Activated naive CD4-positive, alpha-beta T cell treated with anti-CD3 and anti-CD28 coated beads, Interleukin-2, amount 50 U/mL, for 72 hours (primary cell): ENCODE measurements at regions not wholly inside any gene's neighbourhood (a gene's known extent, or its start where the extent isn't known, plus 50 kb on each side); places are given as distances from the start of the nearest gene placed in this dataset.

Experiments
- ATAC-seq, 2 donors: fragments of 150-1000 bp; cut with Tn5 transposase; 2 replicates each; pipeline ENCODE4 v1.10.0; 2021; ENCODE audit warnings: mild to moderate bottlenecking in 2 of 2, moderate library complexity in 2 of 2
- DNase-seq, 2 donors: peaks; one replicate each; pipeline ENCODE4 v3.0.0; 2021 to 2022; ENCODE audit warnings: low spot score in 2 of 2
- H3K27ac Mint-ChIP-seq, 2 donors: one replicate each; pipeline ENCODE4 v1.8.0; 2022; ENCODE audit warnings: mild to moderate bottlenecking in 2 of 2, mixed read lengths in 2 of 2
- H3K36me3 Mint-ChIP-seq, 2 donors: one replicate each; pipeline ENCODE4 v1.8.0; 2022; ENCODE audit warnings: mixed read lengths in 2 of 2
- H3K9me3 Mint-ChIP-seq, 2 donors: one replicate each; pipeline ENCODE4 v1.8.0; 2022; ENCODE audit warnings: mixed read lengths in 2 of 2

- Mint-ChIP-seq H3K9me3 (peaks cover 12 to 20% of the 10 kb centered on the region in 2 donors), H3K36me3 (peaks cover 13 to 20% of the 10 kb centered on the region in 2 donors), H3K27ac (no peak overlapping the region)
- ATAC-seq (no peak), DNase-seq (peak in 1 of 2 donors; percentile 34)
These were observed 126.7 kb downstream of the IRF8 start for GRCh38 chr16:86025706-86026105.

DNA sequence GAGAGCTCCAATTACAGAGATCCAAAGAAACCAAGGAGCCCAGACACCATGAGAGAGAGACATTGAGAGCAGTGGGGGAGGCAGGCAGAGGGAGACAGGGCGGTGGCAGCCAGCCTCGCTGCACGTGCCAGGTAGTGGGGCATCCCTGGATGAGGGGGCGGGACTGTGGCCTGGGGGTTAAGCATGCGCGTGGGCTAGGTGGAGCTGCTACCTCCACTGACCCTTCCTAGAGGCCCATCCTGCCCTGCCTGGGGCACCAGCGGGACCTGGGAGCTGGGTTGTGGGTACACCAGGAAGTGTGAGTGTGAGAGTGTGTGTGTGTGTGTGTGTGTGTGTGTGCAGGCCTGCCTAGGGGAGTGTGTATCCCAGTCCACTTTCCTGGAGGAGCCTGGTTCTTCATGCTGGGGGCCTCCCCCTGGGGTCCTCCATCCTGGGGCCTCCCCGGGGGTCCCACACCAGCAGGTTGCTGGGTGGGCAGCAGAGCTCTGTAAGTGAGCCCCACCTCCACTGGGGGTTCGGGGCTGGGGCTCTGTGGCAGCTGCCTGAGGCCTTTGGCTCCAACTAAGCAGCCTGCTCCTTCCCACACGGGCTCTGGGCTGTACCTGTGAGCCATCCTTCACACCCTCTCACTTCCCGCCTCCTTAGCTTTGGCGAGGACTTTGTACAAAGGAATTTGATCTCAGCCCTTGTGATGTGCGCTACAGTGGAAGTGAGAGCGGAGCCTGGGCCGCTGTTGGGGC, 127.4 kb downstream of the IRF8 start:
- no peak overlapping the region for H3K27ac Mint-ChIP-seq
- peaks cover 13 to 16% of the 10 kb centered on the region in 2 donors for H3K36me3 Mint-ChIP-seq
- peak in 1 of 2 donors; percentile 52 for DNase-seq
- ATAC-seq = no peak
- peaks cover 12 to 18% of the 10 kb centered on the region in 2 donors for H3K9me3 Mint-ChIP-seq

DNA sequence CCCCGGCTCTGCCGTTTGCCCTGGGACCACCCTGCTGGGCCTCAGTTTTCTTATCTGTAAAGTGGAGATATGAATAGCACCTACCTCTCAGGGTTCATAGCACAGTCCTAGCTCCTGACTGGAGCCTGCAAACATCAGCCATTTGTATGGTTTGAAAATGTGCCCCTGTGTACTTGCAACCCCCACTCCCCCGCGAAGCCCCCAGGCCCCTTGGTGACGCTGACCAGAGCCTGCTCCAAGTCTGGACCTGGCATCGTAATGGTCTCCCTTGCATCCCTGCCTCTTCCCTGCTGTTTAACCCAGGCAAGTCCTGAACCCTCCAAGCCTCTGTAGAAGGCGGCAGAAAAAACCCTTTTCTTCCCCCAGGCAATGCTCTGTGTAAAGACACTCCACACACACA, 128.0 kb downstream of the IRF8 start:
- no peak for ATAC-seq
- H3K27ac Mint-ChIP-seq = no peak overlapping the region
- H3K36me3 Mint-ChIP-seq = peaks cover 13 to 16% of the 10 kb centered on the region in 2 donors
- DNase-seq = no peak
- H3K9me3 Mint-ChIP-seq = peaks cover 12 to 18% of the 10 kb centered on the region in 2 donors

GRCh38 chr16:86027373-86028126, 128.6 kb downstream of the IRF8 start:
- ATAC-seq (no peak), DNase-seq (peak in 1 of 2 donors; percentile 21)
- Mint-ChIP-seq H3K36me3 (peaks cover 13 to 16% of the 10 kb centered on the region in 2 donors), H3K9me3 (peaks cover 12 to 18% of the 10 kb centered on the region in 2 donors), H3K27ac (no peak overlapping the region)

DNA sequence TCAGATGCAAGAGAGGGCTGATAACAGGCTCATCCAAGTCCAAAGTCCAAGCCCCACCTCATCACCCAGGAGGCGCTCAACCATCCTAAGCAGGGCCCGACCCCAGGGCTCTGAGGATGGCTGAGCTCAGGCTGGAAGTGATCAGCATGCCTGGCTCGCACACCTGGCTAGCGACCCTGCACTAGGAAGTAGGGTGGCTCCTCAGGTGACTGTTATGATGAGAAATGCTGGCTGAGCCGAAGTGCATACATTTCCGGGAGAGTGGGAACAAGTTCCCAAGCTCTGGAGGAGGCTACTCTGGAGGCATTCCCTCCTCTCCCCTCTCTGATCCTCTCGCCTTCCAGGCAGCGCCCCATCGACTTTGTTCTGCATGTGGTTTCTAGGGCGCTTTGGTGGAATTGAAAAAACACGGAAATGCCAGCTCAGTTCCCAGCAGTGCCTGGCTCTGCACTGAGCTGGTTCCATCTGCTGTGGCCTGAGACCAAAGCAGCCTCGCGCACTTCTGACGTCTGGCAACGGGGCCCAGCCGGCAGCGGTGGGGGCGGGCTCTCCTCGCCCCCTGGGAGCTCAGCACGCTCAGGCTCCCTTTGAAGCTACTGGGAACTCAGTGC, 130.3 kb downstream of the IRF8 start:
- DNase-seq (peak in 1 of 2 donors; percentile 35), ATAC-seq (no peak)
- Mint-ChIP-seq H3K27ac (no peak overlapping the region), H3K36me3 (peaks cover 8 to 10% of the 10 kb centered on the region in 2 donors), H3K9me3 (peaks cover 6 to 8% of the 10 kb centered on the region in 2 donors)

DNA sequence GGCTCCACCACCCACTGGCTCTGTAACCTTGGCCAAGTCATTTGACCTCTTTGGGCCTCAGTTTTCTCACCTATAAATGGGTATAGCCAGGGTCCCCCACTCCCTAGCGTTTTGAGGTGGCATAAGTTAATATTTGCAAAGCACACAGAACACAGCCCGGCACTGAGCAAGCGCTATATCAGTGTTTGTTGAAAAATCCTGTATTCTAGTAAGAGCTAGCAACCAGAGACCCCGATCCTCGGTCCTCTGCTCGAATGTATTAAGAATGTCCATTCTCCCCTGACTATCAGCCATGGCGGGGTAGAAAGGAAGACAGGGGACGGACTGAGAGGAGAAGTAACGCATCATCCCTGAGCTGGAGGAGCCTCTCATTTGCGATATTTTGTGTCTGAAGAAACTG, 131.2 kb downstream of the IRF8 start:
- Mint-ChIP-seq H3K27ac (no peak overlapping the region), H3K36me3 (peaks cover 4% of the 10 kb centered on the region in 2 donors), H3K9me3 (peaks cover 3 to 4% of the 10 kb centered on the region in 2 donors)
- peak in 1 of 2 donors; percentile 26 for DNase-seq
- ATAC-seq = no peak

- H3K9me3 Mint-ChIP-seq = no peaks in the 10 kb centered on the region
- DNase-seq (peak in 1 of 2 donors; percentile 30), ATAC-seq (no peak)
- no peaks in the 10 kb centered on the region for H3K36me3 Mint-ChIP-seq
- H3K27ac Mint-ChIP-seq = no peak overlapping the region
These were observed 132.2 kb downstream of the IRF8 start for GRCh38 chr16:86031141-86031678.

- no peak overlapping the region for H3K27ac Mint-ChIP-seq
- DNase-seq (peak in 1 of 2 donors; percentile 42), ATAC-seq (no peak)
- H3K36me3 Mint-ChIP-seq = no peaks in the 10 kb centered on the region
- H3K9me3 Mint-ChIP-seq = no peaks in the 10 kb centered on the region
These were observed 134.1 kb downstream of the IRF8 start for GRCh38 chr16:86033016-86033474.

- H3K36me3 Mint-ChIP-seq = no peaks in the 10 kb centered on the region
- DNase-seq = peak in 1 of 2 donors; percentile 34
- H3K9me3 Mint-ChIP-seq = no peaks in the 10 kb centered on the region
- no peak for ATAC-seq
- no peak overlapping the region for H3K27ac Mint-ChIP-seq
These were observed 135.0 kb downstream of the IRF8 start for GRCh38 chr16:86033971-86034370.

GRCh38 chr16:86034421-86034919, 135.5 kb downstream of the IRF8 start:
- no peak overlapping the region for H3K27ac Mint-ChIP-seq
- DNase-seq (peak in 1 of 2 donors; percentile 31), ATAC-seq (no peak)
- no peaks in the 10 kb centered on the region for H3K9me3 Mint-ChIP-seq
- H3K36me3 Mint-ChIP-seq = no peaks in the 10 kb centered on the region

- Mint-ChIP-seq H3K36me3 (no peaks in the 10 kb centered on the region), H3K9me3 (no peaks in the 10 kb centered on the region), H3K27ac (no peak overlapping the region)
- DNase-seq (peak in 1 of 2 donors; percentile 26), ATAC-seq (no peak)
These were observed 136.9 kb downstream of the IRF8 start for GRCh38 chr16:86035906-86036305.

DNA sequence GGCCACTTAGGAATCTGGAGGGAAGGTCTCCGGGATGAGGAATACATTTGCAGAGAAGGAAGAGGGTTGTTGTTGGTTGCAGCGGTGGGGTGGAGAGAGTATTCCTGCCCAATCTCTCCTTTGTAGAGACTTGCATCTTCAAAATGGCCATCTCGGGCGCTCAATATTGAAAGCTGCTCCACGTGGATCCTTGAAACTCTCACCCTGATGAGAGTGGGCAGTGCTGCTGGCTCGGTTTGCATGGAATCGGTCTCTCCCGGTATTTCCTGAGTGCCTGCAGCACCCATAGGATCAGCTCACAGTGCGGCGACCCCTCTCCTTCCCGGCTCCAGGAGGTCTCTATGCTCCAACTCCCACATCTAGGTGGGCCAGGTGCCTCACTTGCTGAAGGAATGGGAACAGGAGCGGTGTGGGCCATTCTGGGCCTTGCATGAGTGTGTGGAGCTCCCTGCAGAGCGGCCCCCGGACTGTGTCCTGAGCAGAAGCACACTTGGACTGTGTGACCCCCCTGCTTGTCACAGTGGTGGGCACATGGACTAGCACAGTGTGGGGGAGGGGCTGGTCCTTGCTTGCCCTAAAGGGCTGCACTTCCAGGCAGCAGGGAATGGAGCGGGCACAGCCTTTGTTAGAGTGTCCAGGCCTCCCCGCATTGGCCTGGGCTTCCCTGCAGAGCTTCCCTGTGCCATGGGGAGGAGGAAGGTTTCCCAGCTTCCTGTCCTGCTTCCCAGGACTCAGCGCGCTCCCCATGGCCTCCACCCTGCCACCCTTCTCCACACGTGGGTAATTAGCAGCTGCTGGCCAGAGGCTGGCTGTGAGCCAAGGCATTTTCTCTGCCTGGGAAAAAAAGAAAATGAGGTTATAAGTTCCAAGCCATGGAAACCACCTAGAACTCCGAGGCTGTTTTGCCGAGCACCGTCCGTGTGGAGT, 139.3 kb downstream of the IRF8 start:
- ATAC-seq (no peak), DNase-seq (peak in 1 of 2 donors; percentile 48)
- Mint-ChIP-seq H3K27ac (no peak overlapping the region), H3K36me3 (no peaks in the 10 kb centered on the region), H3K9me3 (no peaks in the 10 kb centered on the region)

DNA sequence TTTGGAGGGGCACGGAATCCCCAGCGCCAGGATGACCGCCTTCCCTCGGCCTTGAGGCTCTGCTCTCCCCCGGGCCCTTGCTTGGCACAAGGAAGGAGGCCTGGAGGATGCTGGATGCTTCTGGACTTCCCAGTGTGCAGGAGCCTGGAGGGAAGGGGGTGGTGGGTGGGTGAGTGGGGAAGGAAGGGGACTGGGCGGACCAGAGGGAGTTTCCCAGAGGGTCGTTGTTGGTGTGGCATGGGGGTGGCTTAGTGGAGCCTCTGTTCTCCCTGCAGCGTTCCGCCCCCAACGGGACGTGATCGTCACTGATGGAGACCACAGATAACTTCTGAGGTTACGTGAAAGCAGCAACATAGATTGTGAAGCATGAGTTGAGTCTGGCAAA, 140.0 kb downstream of the IRF8 start:
- DNase-seq (no peak), ATAC-seq (no peak)
- H3K36me3 Mint-ChIP-seq = no peaks in the 10 kb centered on the region
- H3K9me3 Mint-ChIP-seq = no peaks in the 10 kb centered on the region
- H3K27ac Mint-ChIP-seq = no peak overlapping the region

DNA sequence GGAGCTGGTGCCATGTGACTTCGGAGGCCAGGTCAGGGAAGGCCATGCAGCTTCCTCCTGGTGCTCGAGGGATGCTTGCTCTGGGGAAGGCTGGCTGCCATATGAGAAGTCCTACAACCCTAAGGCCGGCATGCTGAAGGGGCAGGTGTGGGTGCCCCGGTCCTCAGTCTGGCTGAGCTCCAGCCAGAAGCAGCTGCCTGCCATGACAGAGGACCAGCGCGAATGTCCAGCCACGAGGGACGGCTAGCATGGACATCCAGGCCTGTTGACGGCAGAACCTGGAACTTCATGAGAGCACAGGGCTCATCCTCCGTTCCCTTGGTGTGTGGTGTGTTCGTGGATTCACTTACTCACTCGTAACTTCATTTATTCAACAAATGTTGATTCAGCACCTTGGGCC, 140.6 kb downstream of the IRF8 start:
- ATAC-seq (no peak), DNase-seq (peak in 1 of 2 donors; percentile 39)
- H3K27ac Mint-ChIP-seq = no peak overlapping the region
- H3K36me3 Mint-ChIP-seq = no peaks in the 10 kb centered on the region
- H3K9me3 Mint-ChIP-seq = no peaks in the 10 kb centered on the region

GRCh38 chr16:86040496-86040895, 141.5 kb downstream of the IRF8 start:
- DNase-seq (no peak), ATAC-seq (no peak)
- no peak overlapping the region for H3K27ac Mint-ChIP-seq
- H3K9me3 Mint-ChIP-seq = no peaks in the 10 kb centered on the region
- no peaks in the 10 kb centered on the region for H3K36me3 Mint-ChIP-seq

- DNase-seq (no peak), ATAC-seq (no peak)
- Mint-ChIP-seq H3K27ac (no peak overlapping the region), H3K36me3 (no peaks in the 10 kb centered on the region), H3K9me3 (no peaks in the 10 kb centered on the region)
These were observed 142.3 kb downstream of the IRF8 start for GRCh38 chr16:86041215-86041614.
